ENCODE measurements at regions not wholly inside any gene's neighbourhood (a gene's known extent, or its start where the extent isn't known, plus 50 kb on each side); places are given as distances from the start of the nearest gene placed in this dataset.
"Not testable (repeated sequence)": the region's sequence is repeated elsewhere in the genome, so short reads cannot be mapped to it uniquely, and the experiment has no call there.

DNA sequence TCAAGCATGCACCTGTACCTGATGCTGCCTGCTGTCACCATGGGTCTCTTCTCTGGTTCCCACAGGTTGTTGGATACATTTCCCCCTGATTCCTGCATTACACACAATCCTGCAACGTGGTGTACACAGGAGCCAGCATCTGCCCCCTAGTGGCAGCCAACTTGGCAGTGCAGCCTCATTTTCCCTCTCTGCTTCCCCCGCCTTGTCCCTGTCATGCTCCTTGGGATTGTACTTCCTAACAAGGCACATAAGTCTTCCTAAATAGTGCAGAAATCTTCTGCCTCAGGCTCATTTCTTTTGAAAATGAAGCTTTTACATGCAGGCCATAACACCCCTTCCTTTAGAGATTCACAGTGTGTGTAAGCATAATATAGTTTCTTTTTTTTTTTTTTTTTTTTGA is 387.5 kb downstream of the CCSER2 start:
- TF ChIP-seq CTCF (IDR thresholded peaks at IDR 0.05; ENCODE audit: low read length, missing control alignments): peak; percentile 43
- no peak overlapping the region for H3K4me3 ChIP-seq (replicated peaks; ENCODE audit: low read depth, low read length)
- DNase-seq (ENCODE audit: low read depth): peak; percentile 17

DNA sequence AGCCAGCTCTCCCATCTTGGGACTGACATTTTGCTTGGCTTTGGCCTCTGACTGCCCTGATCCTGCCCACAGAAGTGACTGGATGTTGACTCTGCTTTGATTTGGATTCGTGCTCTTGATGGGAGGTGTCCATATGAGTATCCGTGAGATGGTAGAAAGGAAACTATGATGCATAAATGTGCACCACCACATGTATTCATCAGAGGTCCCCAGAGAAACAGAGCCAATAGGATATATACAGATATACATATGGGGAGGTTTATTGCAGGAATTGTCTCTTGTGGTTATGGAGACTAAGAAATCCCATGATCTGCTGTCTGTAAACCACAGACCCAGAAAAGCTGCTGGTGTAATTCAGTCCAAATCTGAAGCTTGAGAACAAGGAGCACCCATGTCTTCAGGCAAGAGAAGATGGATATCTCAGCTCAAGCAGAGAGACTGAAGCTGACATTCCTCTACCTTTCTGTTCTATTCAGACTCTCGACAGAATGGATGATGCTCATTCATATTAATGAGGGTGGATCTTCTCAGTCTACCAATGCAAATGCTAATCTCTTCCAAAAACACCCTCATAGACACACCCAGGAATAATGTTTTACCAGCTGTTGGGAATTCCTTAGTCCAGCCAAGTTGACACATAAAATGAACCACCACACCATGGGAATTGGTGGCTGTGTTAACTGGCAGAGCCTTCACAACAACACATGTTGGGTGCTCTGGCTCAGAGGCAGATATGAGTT is 390.7 kb downstream of the CCSER2 start:
- TF ChIP-seq CTCF (IDR thresholded peaks at IDR 0.05; ENCODE audit: low read length, missing control alignments): no peak
- H3K4me3 ChIP-seq (replicated peaks; ENCODE audit: low read depth, low read length): no peak overlapping the region
- DNase-seq (ENCODE audit: low read depth): no peak

GRCh38 chr10:84719687-84720086 is 391.3 kb downstream of the CCSER2 start:
- no peak for DNase-seq (ENCODE audit: low read depth)
- H3K4me3 ChIP-seq (replicated peaks; ENCODE audit: low read depth, low read length): no peak overlapping the region
- no peak for TF ChIP-seq CTCF (IDR thresholded peaks at IDR 0.05; ENCODE audit: low read length, missing control alignments)

DNA sequence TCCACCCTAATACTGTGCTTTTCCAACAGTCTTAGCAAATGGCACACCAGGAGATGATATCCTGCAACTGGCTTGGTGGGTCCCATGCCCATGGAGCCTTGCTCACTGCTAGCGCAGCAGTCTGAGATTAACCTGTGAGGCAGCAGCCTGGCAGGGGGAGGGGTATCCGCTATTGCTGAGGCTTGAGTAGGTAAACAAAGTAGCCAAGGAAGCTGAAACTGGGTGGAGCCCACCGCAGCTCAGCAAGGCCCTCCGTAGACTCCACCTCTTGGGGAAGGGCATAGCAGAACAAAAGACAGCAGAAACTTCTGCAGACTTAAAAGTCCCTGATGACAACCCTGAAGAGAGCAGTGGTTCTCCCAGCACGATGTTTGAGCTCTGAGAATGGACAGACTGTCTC is 399.0 kb downstream of the CCSER2 start:
- TF ChIP-seq CTCF (IDR thresholded peaks at IDR 0.05; ENCODE audit: low read length, missing control alignments): no peak
- no peak for DNase-seq (ENCODE audit: low read depth)
- H3K4me3 ChIP-seq (replicated peaks; ENCODE audit: low read depth, low read length): no peak overlapping the region

GRCh38 chr10:84739126-84739525 is 410.7 kb downstream of the CCSER2 start:
- not testable (repeated sequence) for DNase-seq (ENCODE audit: low read depth); H3K4me3 ChIP-seq (replicated peaks; ENCODE audit: low read depth, low read length)

DNA sequence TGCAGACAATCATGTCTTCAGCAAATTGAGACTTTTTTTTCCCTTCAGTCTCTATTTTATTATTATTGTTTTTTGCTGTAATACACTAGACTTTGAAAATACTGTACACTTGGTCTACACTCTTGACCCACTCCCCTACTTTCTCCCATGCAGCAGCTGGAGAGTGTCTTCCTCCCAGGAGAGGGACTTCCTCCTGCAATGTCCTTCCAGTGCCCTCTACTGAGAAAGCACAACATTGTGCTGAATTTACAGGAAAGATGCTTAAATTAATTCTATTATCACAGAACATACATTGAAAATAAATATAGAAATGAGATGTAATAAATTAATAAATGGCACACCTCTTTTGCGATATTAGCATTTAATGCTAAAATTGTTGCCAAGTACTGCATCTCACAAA is 411.3 kb downstream of the CCSER2 start:
- DNase-seq (ENCODE audit: low read depth): no peak
- no peak overlapping the region for H3K4me3 ChIP-seq (replicated peaks; ENCODE audit: low read depth, low read length)
- TF ChIP-seq CTCF (IDR thresholded peaks at IDR 0.05; ENCODE audit: low read length, missing control alignments): no peak

GRCh38 chr10:84743483-84743882 is 415.1 kb downstream of the CCSER2 start:
- TF ChIP-seq CTCF (IDR thresholded peaks at IDR 0.05; ENCODE audit: low read length, missing control alignments): peak; percentile 30
- H3K4me3 ChIP-seq (replicated peaks; ENCODE audit: low read depth, low read length): no peak overlapping the region
- DNase-seq (ENCODE audit: low read depth): peak; percentile 2

Data from fibroblast of pulmonary artery (primary cell).